Glutamatergic neuron (in vitro differentiated cells): ENCODE measurements at regions not wholly inside any gene's neighbourhood (a gene's known extent, or its start where the extent isn't known, plus 50 kb on each side); places are given as distances from the start of the nearest gene placed in this dataset.

Experiments
- DNase-seq: peaks from one replicate; pipeline ENCODE4 v3.0.0; 2022
- H3K27ac Mint-ChIP-seq: one replicate; pipeline ENCODE4 v1.8.0; 2020; ENCODE audit warnings: mild to moderate bottlenecking, mixed read lengths, inconsistent platforms; ENCODE audit not compliant: unreplicated experiment
- H3K27me3 Mint-ChIP-seq: one replicate; pipeline ENCODE4 v1.8.0; 2020; ENCODE audit warnings: mild to moderate bottlenecking, moderate library complexity, mixed read lengths, inconsistent platforms; ENCODE audit not compliant: unreplicated experiment
- H3K36me3 Mint-ChIP-seq: one replicate; pipeline ENCODE4 v1.8.0; 2020; ENCODE audit warnings: mild to moderate bottlenecking, mixed read lengths, inconsistent platforms; ENCODE audit not compliant: unreplicated experiment
- H3K4me1 Mint-ChIP-seq: one replicate; pipeline ENCODE4 v1.8.0; 2020; ENCODE audit warnings: mild to moderate bottlenecking, low read depth, mixed read lengths, inconsistent platforms; ENCODE audit not compliant: unreplicated experiment
- H3K4me3 Mint-ChIP-seq: one replicate; pipeline ENCODE4 v1.8.0; 2020; ENCODE audit warnings: mild to moderate bottlenecking, mixed read lengths, inconsistent platforms; ENCODE audit not compliant: unreplicated experiment
- H3K9me3 Mint-ChIP-seq: one replicate; pipeline ENCODE4 v1.8.0; 2020; ENCODE audit warnings: mild to moderate bottlenecking, moderate library complexity, mixed read lengths, inconsistent platforms; ENCODE audit not compliant: unreplicated experiment
- TF ChIP-seq, protein P1 (sequence below): fragments of 200-600 bp; sonication (generic); IDR thresholded peaks from one replicate; pipeline ENCODE4 v1.5.0; 2021; ENCODE audit not compliant: partially characterized antibody, unreplicated experiment

DNA sequence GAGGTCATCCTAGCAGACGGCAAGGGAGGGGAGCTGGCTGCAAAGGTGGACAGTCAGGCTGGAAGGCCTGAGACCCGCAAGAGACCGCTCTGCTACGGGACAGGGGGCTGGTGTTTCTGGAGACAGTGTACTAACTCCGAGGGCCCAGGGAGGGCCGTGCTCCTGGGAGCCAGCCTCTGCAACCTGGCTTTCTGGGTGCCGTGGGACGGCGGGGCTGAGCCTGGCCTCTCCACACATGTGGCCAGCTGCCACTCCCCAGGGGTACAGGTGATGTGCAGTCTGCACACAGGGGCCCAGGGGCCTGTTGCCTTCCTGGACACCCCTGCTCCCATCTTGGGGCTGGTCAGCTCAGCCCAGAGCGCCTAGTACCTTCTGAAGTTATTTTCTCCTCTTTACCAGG, 92.2 kb downstream of the MRPL36 start:
- H3K9me3 Mint-ChIP-seq, result peaks cover 10% of the 10 kb centered on the region
- H3K36me3 Mint-ChIP-seq, result no peaks in the 10 kb centered on the region
- H3K27me3 Mint-ChIP-seq, result peaks cover 3% of the 10 kb centered on the region
- no peak for DNase-seq
- TF ChIP-seq, protein P1, sequence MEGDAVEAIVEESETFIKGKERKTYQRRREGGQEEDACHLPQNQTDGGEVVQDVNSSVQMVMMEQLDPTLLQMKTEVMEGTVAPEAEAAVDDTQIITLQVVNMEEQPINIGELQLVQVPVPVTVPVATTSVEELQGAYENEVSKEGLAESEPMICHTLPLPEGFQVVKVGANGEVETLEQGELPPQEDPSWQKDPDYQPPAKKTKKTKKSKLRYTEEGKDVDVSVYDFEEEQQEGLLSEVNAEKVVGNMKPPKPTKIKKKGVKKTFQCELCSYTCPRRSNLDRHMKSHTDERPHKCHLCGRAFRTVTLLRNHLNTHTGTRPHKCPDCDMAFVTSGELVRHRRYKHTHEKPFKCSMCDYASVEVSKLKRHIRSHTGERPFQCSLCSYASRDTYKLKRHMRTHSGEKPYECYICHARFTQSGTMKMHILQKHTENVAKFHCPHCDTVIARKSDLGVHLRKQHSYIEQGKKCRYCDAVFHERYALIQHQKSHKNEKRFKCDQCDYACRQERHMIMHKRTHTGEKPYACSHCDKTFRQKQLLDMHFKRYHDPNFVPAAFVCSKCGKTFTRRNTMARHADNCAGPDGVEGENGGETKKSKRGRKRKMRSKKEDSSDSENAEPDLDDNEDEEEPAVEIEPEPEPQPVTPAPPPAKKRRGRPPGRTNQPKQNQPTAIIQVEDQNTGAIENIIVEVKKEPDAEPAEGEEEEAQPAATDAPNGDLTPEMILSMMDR, result no peak
- no peak overlapping the region for H3K4me3 Mint-ChIP-seq
- peaks cover 19% of the 10 kb centered on the region for H3K4me1 Mint-ChIP-seq
- H3K27ac Mint-ChIP-seq, result no peak overlapping the region

DNA sequence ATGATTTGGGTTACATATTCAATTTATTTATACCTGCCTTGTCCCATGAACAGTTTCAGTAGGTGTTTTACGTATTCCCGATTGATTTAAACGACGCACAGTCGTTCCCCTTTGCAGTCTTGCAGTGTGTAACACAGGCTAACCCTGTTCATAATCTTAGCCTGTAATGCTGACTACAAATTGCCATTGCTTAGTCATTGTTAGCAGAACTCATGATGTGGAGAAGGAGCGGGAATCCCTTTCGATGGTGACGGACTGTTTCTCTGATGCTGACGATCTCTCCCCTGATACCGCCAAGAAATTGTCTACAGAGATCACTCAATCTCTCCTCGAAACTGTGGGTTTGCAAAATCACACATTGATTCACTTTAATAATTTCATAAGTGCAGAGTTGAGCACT, 93.2 kb downstream of the MRPL36 start:
- Mint-ChIP-seq H3K27ac (peak overlapping the region; percentile 39), H3K4me1 (peaks cover 20% of the 10 kb centered on the region), H3K36me3 (no peaks in the 10 kb centered on the region), H3K9me3 (peaks cover 16% of the 10 kb centered on the region), H3K4me3 (no peak overlapping the region), H3K27me3 (peaks cover 3% of the 10 kb centered on the region)
- TF ChIP-seq, protein P1, result no peak
- no peak for DNase-seq

DNA sequence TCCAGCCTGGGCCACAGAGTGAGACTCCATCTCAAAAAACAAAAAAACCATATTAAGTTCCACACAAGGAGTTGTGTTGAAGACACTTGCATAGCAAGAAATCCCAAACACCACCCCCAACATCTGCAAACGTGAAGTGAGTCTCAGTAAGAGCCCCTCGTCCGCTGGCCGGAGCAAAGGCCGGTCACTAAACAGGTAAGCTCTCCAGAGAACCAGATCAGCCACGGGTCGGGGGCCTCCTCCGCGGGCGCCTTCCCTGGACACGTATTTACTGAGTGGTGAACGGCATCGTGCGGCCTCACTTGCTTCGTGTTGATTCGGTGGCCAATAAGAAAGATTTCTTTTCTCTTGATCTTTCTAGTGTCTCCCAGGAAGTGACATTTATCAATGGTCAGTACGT, 93.6 kb downstream of the MRPL36 start:
- DNase-seq, result no peak
- no peak overlapping the region for H3K27ac Mint-ChIP-seq
- H3K4me3 Mint-ChIP-seq, result no peak overlapping the region
- TF ChIP-seq, protein P1, result no peak
- H3K9me3 Mint-ChIP-seq, result peaks cover 16% of the 10 kb centered on the region
- H3K36me3 Mint-ChIP-seq, result no peaks in the 10 kb centered on the region
- peaks cover 5% of the 10 kb centered on the region for H3K27me3 Mint-ChIP-seq
- peaks cover 20% of the 10 kb centered on the region for H3K4me1 Mint-ChIP-seq

DNA sequence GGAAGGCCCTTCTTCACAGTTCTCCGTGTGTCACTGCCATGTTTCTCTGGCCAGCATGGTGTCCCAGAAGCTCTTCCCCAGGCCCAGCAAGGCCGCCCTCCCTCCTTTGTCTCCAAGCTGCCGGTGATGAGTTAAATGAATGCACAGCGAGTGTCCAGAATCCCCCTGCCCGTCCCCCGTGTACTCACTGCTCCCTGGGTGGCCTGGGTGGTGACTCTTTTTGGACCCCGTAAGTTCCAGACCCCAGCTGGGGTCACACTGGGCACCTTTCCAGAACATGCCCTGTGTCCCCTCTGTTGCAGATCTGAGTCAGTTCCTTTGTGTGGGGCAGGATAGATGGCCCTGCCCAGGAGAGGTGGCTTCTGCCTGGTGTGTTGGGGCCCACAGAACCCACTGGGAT, 95.0 kb downstream of the MRPL36 start:
- peaks cover 5% of the 10 kb centered on the region for H3K27me3 Mint-ChIP-seq
- H3K4me3 Mint-ChIP-seq, result no peak overlapping the region
- TF ChIP-seq, protein P1, result no peak
- peaks cover 19% of the 10 kb centered on the region for H3K9me3 Mint-ChIP-seq
- peaks cover 3% of the 10 kb centered on the region for H3K36me3 Mint-ChIP-seq
- H3K27ac Mint-ChIP-seq, result no peak overlapping the region
- no peak for DNase-seq
- H3K4me1 Mint-ChIP-seq, result peaks cover 20% of the 10 kb centered on the region

DNA sequence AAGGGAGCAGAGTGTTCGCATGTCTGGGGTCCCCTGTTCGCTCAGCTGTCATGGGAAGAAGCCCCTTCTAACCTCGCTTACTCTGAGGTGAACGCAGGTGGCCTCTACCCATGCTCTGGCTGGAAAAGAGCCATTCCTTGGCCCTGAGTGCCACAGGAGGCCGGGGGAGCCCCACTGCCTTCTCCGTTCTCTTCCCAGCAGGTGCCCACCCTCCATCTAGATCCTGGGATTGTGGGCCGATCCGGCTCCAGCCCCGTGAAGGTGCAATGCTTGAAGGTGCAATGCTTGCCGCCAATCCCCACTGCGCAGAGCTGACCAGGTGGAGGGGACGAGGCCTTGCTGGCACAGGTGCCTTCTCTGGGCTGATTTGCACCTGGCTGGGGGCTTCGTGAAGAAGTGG, 95.4 kb downstream of the MRPL36 start:
- peaks cover 19% of the 10 kb centered on the region for H3K9me3 Mint-ChIP-seq
- peaks cover 17% of the 10 kb centered on the region for H3K4me1 Mint-ChIP-seq

More for the DNA sequence above, 95.4 kb downstream of the MRPL36 start:
- Mint-ChIP-seq H3K27ac (no peak overlapping the region), H3K36me3 (peaks cover 7% of the 10 kb centered on the region), H3K27me3 (peaks cover 5% of the 10 kb centered on the region), H3K4me3 (no peak overlapping the region)
- DNase-seq, result no peak
- TF ChIP-seq, protein P1, result no peak
